Inflammatory macrophage (primary cell): ENCODE measurements at regions not wholly inside any gene's neighbourhood (a gene's known extent, or its start where the extent isn't known, plus 50 kb on each side); places are given as distances from the start of the nearest gene placed in this dataset.
"Not testable (repeated sequence)": the region's sequence is repeated elsewhere in the genome, so short reads cannot be mapped to it uniquely, and the experiment has no call there.

Experiments used
- DNase-seq, 2 donors: peaks; one replicate each; pipeline ENCODE4 v3.0.0-alpha.2; 2020 to 2022

DNA sequence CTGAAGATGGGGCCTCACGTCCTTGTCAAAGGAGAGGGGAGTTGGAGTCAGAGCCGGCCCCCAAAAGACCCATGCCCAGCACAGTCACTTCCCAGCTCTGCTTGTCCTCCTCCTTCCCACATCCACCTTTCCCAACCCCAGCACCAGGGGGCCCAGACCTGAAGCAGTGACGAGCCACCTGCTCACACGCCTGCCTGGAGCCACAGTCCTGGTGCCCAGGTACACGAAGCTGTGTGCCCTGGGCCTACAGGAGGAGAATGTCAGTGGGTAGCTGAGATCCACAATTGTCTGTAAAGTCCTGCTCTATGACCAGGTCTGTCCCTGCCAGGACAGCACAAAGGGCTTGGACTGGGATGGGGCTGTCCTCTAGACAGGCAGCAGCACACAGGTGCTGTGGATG is 126.8 kb upstream of the PZP start:
- DNase-seq, result no peak

DNA sequence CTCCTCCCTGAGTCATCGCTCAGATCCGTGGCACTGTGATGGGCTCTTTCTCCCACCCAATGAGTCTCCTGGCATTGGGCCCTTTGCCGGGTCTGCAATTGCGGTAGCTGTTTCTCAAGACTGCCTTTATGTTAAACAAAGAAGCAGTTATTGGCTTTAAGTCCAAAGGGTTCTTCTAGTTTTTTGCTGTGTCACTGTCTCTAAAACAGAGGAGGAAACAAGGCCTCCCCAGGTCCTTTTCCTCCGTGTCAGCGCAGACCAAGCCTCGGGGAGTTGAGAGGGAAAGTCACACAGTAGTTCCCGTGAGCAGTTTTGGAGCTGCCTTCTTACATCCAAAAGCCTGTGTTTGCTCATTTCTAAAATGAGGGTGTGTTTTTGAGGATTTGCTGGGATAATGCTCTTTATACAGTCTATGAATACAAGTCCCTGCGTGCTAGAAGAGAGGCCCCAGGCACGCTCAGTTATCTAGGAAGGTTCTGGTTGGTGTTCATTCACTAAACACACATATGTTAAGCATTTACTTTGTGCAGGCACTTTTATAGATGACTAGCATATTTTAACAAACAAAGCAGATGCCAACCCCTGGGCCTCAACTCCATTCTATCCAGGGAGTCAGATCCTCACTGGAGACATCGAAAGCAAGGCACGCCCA is 126.0 kb upstream of the PZP start:
- peak; percentile 28 to 30 for DNase-seq

DNA sequence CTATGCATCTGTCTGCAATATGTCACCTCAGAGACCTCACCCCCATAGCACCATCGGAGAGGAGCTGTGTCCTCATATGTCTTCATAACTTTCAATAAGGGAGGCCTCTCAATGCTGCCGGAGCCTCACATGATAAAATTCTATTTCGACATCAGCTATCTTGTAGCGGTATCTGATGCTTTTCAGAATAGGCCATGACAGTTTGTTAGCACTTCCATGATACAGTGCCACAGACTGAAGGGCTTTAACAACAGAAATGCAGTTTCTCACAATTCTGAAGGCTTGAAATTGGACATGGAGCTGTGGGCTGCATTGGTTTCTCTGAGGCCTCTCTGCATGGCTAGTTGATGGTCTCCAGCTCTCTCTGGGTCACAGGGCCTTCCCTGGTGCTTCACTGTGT is 125.0 kb upstream of the PZP start:
- peak; percentile 15 to 29 for DNase-seq

DNA sequence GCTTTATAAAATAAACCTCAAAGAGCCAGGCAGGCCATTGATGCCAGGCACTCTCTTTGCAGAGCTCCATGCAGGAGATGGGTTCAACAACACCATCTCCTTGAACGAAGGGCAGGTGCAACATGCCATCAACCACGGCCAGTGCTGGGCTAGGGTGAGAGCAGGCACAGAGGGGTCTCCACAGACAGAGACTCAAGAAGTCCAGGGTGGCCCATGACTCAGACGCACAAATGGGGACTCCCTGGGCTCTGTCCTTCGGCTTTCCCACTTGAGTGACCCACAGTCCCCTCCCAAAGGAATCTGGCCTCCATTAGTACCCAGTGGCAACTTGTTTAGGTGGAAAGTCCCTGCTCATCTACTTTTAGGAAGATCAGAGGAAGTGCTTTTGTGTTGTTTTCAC is 124.4 kb upstream of the PZP start:
- no peak for DNase-seq

DNA sequence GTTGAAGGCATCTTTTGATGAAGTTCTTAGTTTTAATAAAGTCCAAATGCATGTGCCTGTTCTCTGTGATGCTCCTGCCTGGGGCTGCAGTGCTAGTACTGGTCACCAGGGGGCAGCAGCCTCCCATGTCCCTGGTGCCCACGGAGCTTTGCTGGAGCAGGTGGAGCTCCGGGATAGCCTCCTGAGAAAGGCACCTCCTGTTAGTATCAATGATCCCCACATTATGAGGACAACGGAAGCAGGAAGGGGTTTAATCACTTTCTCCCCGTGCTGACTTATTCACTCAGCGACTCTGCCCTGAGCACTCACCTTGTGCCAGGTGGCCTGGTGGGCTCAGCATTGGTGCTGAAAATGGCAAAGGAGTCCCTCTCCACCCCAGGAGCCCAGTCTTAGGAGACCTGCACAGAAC is 123.0 kb upstream of the PZP start:
- DNase-seq, result peak; percentile 69 to 74

DNA sequence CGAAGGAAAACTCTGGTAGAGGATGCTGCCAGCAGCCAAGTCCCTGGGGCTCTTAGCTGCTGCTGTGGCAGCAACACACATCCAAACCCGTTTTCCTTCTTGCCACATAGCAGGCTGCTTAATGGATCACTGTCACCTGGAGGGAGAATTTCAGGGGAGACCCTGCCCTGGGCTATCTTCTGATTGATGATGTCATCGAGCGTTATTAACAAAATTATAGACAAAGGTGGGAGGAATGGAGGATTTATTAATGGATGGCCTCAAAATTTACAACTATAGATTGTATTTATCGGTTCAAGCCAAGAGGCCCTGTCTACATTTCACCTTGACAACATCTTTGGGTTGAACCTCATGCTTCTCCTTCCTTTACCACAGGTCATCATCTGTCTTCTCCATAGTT is 120.8 kb upstream of the PZP start:
- no peak for DNase-seq

DNA sequence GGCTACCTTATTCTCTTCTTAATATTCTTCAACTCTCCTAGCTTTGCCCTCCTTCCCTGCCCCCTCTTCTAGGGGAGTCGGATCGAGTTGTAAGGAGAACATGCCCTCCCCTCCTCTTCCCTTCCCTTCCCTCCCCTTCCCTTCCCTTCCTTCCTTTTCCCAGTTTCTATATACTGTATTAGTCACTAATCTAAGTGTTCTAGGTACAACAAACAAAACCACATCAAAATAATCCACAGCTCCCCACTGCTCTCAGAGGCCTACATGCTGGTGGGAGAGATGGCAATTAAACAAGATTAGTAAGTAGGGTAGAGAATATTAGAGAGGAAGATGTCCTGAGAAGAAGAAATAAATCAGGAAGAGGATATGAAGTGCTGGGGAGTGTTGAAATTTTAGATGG is 119.9 kb upstream of the PZP start:
- DNase-seq, result no peak

DNA sequence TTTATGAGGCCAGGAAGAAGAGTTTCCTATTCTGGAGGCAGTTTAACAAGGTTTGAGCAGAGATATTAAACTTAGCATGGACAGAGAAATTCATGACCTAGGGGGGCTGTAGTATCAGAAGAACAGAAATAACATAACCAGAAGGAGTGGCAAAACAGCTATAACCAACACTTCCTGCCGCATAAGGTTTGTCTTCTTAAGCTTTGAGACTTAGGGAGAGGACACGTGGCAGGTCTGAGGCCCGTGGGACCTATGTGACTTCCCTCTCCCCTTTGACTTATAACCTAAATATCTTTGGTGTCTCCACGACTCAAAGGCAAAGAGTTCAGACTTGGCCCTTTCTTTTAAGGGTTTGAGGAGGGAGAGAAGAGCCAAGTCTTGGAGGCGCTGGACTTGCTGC is 119.1 kb upstream of the PZP start:
- no peak for DNase-seq

DNA sequence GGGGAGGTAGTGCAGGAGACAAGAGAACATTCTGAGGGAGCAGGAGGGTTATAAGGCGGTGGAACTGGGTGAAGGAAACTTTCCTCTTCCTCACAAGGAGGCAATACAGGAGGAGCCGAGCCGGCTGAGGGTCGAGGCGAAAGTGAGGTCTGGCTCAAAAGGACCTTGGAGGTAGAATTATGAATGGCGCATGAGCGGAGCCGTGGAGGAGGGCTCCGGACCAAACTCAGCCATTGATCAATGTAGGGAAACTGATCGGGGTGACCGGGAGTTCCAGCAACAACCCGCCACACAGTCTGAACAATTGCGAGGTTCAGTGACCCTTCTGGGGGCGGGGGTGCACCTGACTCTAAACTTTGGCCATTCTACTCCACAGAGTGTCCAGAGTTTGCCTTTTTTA is 118.7 kb upstream of the PZP start:
- not testable (repeated sequence) for DNase-seq

DNA sequence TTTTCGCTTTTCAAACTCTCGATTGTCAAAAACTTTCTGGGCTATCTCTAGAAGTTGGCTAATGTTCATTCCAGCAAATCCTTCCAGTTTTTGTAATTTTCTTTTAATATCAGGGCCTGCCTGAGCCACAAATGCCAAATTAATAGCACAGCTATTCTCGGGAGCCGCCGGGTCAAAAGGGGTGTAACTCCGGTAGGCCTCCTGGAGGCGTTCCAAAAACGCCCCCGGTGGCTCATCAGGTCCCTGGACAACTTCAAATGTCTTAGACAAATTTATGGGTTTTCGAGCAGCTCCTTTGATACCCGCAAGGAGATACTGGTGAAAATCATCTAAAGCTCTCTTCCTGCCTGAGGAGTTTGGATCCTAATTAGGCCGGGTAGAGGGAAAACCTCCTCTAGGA is 117.9 kb upstream of the PZP start:
- DNase-seq, result no peak

DNA sequence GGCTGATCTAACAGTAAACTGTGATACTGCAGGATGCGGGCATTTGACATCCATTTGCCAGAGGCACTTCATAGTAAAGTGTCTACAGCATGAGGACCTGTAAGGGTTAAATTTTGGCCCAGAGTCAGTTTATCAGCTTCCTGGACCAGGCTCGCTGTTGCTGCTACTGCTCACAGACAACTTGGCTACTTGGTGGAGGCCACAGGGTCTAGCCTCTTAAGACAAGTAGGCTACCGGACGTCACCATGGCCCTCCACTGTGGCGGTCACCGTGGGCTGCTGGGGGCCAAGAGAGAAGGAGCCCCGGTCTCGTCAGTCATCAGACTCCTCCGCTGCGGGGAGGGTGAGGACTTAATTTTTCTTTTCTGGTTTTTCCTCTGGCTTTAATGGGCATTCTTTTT is 117.3 kb upstream of the PZP start:
- no peak for DNase-seq

DNA sequence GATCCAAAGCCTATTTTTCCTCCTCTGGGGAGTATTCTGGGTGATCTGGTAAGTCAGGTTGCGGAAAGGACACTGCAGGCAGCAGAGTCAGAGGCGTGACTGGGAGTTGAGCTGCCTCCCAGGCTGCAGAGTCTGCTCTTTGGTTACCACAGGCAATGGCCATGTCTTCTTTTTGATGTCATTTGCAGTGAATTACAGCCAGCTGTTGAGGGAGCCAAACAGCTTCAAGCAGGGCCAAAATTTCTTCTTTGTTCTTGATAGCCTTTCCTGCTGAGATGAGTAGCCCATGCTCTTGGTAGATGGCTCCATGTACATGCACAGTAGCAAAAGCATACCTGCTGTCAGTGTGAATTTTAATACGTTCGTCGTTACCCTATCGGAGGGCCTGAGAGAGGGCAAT is 116.6 kb upstream of the PZP start:
- DNase-seq, result no peak

DNA sequence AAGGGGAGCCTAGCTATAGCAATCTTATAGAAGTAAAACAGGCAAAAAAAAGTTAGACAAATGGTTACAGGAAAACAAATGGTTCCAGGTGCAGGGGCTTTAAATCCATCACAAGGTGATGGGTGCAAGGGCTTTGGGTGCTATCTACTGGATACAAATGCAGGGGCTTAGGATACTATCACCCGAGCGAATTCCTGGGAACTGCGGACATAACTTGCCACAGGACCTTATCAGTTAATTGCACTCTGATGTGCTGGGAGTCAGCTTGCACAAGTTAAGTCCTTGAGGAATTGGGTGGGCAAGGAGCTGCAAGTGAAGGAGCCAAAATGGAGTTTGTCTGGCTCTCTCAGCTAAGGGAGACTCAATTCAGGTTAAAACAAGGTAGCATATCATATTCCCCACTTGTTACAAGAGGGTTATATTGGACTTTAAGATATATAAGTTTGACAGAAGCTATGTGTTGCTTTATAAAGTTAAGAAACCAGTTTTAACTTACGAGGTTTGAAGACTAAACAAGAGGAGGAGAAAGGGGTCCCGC is 115.0 kb upstream of the PZP start:
- DNase-seq, result no peak

DNA sequence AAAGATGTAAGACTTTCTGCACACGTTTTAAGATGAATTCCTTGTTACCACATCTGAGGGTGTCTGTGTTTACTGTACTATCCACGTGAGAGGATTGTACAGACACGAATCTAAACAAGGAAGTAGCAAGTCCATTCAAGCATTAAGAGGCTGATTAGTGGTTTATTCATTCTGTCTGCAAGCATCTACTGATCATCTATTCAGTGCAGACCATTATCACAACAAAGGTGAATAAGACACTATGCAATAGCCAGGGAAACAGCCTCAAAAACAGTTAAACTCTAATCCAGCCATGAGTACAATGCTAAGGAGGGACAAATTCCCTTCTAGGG is 111.6 kb upstream of the PZP start:
- DNase-seq, result no peak

DNA sequence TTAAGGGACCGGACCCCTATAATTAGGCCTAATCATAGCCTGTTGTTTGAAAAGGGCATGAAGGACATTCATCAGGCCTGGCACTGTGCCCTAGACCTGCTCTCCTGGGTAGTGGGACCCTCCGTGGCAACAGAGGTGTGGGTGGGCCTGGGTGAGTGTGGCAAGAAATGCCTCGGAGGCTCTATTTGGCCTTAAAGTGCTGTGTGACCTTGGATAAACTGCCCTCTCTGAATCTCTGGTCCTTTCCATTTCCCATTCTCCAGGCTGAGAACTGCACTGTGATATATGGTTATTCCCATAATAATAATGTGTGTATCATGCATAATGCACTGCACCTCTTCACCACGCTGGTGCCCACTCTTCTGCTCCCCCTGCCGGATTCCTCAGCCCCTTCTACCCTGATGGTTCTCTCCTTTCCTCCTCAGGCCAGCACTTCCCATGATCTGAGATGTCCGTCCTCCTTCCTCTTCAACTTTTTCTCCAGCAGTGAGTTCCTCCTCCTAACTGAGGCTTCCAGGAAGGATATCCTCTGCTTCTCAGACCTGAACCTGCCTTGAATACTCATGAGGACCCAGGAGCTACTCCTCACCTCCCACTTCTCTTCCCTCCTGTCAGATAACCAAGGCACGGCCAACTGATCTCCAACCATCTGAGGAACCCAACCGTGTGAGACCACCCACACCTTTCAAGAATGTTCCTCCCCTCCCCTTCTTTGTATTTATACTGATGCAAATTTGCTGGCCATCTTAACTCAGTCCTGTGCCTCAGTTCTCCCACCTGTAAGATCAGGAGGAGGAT is 111.0 kb upstream of the PZP start:
- DNase-seq, result peak in 1 of 2 donors; percentile 6

DNA sequence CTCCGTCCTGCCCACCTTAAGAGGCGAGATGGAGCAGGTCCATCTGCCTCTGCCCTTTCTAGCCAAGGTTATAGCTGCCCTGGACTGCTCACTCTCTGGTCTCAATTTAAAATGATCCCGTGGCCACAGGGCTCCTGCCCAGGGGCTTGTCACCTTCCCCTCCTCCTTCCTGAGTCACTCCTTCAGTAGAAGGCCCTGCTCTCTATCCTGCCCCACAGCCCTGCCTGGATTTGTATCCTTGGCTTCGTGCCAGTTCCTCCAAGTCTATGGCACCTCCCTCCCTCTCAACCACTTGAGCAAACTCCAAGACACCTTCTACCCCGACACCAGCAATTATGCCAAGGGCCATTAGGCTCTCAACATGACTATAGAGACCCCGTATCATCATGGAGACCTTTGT is 105.3 kb upstream of the PZP start:
- not testable (repeated sequence) for DNase-seq

DNA sequence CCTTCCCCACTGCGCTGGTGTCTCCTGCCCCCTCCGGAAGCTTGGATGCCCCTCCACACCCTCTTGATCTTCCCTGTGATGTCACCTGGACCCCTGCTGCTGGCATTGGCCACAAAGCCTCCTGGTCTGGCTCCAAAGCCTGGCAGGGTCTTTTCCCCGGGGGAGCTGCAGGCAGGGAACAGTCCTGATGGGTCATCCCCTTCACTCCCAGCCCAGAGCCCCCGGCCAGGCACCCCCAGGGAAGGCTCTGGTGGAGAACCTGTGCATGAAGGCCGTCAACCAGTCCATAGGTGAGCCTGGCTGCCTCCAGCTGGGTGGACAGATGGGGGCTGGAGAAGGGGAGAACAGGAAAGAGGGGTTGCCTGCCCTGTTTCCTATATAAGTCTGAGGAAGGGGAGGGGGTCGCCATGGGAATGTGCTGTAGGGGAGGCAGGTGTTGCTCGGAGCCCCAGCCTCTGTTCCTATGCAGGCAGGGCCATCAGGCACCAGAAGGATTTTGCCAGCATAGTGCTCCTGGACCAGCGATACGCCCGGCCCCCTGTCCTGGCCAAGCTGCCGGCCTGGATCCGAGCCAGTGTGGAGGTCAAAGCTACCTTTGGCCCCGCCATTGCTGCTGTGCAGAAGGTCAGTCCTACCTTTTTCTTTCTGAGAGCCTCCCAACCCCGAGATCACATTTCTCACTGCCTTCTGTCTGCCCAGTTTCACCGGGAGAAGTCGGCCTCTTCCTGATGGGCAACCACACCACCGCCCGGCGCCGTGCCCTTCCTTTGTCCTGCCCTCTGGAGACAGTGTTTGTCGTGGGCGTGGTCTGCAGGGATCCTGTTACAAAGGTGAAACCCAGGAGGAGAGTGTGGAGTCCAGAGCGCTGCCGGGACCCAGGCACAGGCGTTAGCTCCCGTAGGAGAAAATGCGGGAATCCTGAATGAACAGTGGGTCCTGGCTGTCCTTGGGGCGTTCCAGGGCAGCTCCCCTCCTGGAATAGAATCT is 104.5 kb upstream of the PZP start:
- not testable (repeated sequence) for DNase-seq

DNA sequence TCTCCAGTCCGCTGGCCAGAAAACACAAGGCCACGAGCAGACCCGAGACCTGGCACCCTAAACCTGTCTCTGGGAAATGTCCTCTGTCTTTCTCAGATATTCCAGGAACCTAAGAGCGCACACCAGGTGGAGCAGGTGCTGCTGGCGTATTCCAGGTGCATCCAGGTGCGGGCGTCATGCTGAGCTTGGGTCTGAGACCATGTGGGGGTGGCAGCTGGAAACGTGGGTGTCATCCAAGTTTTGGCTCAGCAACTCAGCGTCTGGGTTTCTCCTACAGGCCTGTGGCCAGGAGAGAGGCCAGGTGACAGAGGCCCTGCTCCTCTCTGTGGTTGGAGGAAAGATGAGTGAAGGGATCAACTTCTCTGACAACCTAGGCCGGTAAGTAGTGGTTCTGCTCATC is 103.3 kb upstream of the PZP start:
- not testable (repeated sequence) for DNase-seq

DNA sequence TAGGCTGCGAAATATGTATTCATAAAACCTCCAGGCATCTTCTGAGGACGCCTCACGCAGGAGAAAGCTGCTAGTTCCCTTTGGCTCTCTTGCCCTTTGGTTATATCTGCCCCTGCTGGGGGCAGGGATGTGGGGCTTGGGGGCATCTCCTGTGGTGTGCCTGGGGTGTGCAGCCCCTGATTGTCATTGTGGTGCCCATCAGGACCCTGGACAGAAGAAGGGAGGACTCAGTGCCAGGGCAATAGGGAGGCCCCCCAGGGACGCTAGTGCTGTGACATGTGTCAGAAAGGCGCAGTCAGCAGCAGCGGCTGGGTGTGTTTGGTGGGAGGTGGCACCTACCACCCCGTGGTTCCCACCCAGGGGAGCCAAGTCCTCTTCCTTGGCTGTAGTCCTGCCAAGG is 102.5 kb upstream of the PZP start:
- DNase-seq, result not testable (repeated sequence)

DNA sequence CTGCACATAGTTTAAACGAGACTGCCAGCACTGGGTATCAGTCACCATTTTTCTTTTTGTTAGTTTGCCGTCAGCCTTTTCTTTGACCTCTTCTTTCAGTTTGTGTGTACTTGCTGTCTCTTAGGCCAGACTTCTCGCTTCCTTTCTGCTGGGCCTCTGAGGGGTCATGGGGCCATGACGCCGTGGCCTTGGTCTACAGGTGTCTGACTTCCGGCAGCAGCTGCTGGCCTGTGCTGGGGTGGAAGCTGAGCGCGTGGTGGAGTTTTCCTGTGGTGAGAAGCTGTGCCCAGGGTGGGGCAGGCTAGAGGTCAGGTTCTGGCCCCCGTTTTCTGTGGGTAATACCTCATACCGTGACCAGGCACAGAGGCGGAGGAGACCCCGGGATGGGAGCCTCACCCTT is 101.6 kb upstream of the PZP start:
- not testable (repeated sequence) for DNase-seq

DNA sequence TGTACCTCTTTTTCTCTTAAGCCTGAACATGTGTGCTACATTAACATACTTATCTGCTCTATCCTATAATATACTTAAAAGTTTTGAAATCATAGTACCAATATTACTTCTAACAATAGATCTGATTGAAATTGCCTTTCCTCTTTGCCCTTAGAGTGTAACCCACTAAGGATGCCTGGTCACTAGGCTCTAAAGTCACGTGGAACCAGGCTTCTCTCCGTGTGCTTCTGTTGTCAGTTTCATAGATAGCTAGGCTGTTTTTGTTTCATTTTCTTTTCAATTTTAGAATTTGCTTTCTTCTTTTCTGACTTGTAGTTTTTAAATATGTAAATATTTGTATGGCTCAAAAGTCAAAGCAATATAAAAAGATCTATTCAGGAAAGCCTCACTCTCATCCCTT is 100.5 kb upstream of the PZP start:
- not testable (repeated sequence) for DNase-seq

DNA sequence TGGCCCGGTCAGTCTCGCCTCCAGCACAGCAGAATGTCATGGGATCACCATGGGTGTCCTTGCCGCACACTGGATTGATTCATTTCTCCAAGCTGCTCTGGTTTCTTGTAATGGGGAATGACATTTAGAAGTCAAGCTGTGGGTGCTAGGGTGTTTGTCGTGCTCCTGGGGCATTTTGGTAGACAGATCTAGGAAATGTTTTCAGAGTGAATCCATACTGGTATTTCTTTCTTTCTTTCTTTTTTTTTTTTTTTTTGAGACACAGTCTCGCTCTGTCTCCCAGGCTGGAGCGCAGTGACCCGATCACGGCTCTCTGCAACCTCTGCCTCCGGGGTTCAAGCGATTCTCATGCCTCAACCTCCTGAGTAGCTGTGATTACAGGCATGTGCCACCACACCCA is 100.0 kb upstream of the PZP start:
- not testable (repeated sequence) for DNase-seq

DNA sequence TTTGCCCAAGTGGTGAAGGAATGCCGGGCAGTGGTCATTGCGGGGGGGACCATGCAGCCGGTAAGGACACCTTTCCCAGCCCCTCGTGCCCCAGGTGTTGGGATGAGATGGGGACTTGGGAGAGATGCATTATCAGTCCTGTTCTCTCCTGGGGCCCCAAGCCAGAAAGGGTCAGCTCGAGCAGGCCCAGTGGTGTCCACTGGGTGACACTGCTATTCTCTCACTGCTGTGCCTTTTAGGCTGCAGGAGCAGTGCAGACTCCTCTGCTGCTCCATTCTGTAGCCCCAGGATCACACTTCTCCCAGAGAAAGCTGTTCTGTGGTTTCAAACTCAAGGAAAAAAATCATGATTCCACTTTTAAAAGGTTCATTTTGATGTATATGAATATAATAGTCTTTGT is 99.1 kb upstream of the PZP start:
- not testable (repeated sequence) for DNase-seq
